ENCODE measurements at regions not wholly inside any gene's neighbourhood (a gene's known extent, or its start where the extent isn't known, plus 50 kb on each side); places are given as distances from the start of the nearest gene placed in this dataset.

- TF ChIP-seq ZBTB33 (IDR thresholded peaks at IDR 0.05; ENCODE audit: extremely low read depth, insufficient replicate concordance, low read length), result no peak
- no peak for TF ChIP-seq POLR2AphosphoS5 (IDR thresholded peaks at IDR 0.05; ENCODE audit: low read depth, low read length)
- TF ChIP-seq SRF (IDR thresholded peaks at IDR 0.05; ENCODE audit: low read depth), result no peak
- TF ChIP-seq RAD21 (IDR thresholded peaks at IDR 0.05; ENCODE audit: low read depth), result no peak
- no peak for TF ChIP-seq EZH2 (IDR thresholded peaks at IDR 0.05)
- no peak for TF ChIP-seq SIN3A (IDR thresholded peaks at IDR 0.05; ENCODE audit: low read depth)
- TF ChIP-seq SP1 (IDR thresholded peaks at IDR 0.05; ENCODE audit: low read depth), result no peak
- no peak for TF ChIP-seq CTCF (IDR thresholded peaks at IDR 0.05 in 2 of 3, conservative IDR thresholded peaks at IDR 0.05 in 1 of 3; ENCODE audit: borderline replicate concordance in 1 of 3, insufficient read depth in 1 of 3, low read depth in 2 of 3, low read length in 2 of 3)
- TF ChIP-seq EGR1 (IDR thresholded peaks at IDR 0.05; ENCODE audit: low read depth), result no peak
- TF ChIP-seq ZFX (IDR thresholded peaks at IDR 0.05), result no peak
- no peak for TF ChIP-seq POLR2A (IDR thresholded peaks at IDR 0.05; ENCODE audit: borderline replicate concordance, extremely low read depth, insufficient read depth, insufficient read length)
- TF ChIP-seq ZNF274 (IDR thresholded peaks at IDR 0.05; ENCODE audit: low read depth, low read length), result no peak
- TF ChIP-seq JUND (IDR thresholded peaks at IDR 0.05), result no peak
Observed at GRCh38 chr13:73877399-73877798, 256.8 kb downstream of the KLF12 start.

All from HCT116 (cell line).